HL-60 (cell line): ENCODE measurements at regions not wholly inside any gene's neighbourhood (a gene's known extent, or its start where the extent isn't known, plus 50 kb on each side); places are given as distances from the start of the nearest gene placed in this dataset.

ENCODE experiments used
- DNase-seq, 2 experiments: peaks; one replicate each; pipeline ENCODE4 v3.0.0-alpha.2; 2010 to 2020; ENCODE audit warnings: low read depth in 1 of 2, low spot score in 1 of 2
- H3K27ac ChIP-seq: fragments of 250-450 bp; sonication (Bioruptor Pico); replicated peaks from 2 replicates; pipeline ENCODE4 v1.5.1; 2020; ENCODE audit warnings: mild to moderate bottlenecking, moderate library complexity
- H3K27me3 ChIP-seq: fragments of 250-450 bp; sonication (Bioruptor Pico); 2 replicates; pipeline ENCODE4 v1.5.1; 2021; ENCODE audit warnings: mild to moderate bottlenecking, moderate library complexity; ENCODE audit not compliant: insufficient read depth, poor library complexity, severe bottlenecking
- H3K4me3 ChIP-seq: replicated peaks from 2 replicates; pipeline ENCODE4 v1.5.1; 2011; ENCODE audit warnings: mild to moderate bottlenecking, control low read depth, low read length; ENCODE audit not compliant: insufficient read depth
- CTCF ChIP-seq: IDR thresholded peaks from one replicate; pipeline ENCODE4 v1.5.1; 2011; ENCODE audit warnings: low read length, control low read depth, inconsistent platforms; ENCODE audit not compliant: insufficient read depth
- GABPA ChIP-seq: IDR thresholded peaks from 2 replicates; pipeline ENCODE4 v1.6.1; 2012; ENCODE audit warnings: low read depth
- POLR2AphosphoS5 ChIP-seq: IDR thresholded peaks from 2 replicates; pipeline ENCODE4 v1.6.1; 2012; ENCODE audit warnings: low read depth
- REST ChIP-seq: IDR thresholded peaks from 2 replicates; pipeline ENCODE4 v1.6.1; 2012; ENCODE audit warnings: low read depth; ENCODE audit not compliant: insufficient replicate concordance
- SPI1 ChIP-seq: IDR thresholded peaks from 2 replicates; pipeline ENCODE4 v1.6.1; 2012; ENCODE audit warnings: low read depth, mild to moderate bottlenecking, borderline replicate concordance

GRCh38 chr1:48120621-48121020, 101.9 kb upstream of the SLC5A9 start:
- TF ChIP-seq GABPA (no peak), SPI1 (no peak), CTCF (no peak), POLR2AphosphoS5 (no peak), REST (no peak)
- no peak for DNase-seq

DNA sequence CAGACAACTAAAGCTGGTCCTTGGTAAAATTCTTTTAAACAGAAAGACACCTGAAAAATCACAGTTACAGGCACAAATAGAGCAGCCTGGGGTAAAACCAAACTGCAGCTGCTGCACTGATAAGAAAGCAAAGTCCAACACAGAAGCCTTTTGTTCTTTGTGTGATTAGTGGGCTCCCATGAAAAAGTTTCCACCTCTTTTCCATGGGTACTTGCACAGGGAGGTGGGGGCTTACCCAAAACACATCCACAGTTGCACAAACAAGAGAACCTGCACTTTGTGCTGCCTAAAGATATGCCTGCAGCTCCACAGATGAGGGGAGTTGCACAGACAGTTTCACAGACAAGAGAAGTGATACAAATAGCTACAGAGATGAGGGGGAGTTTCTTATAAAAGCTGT, 106.7 kb upstream of the SLC5A9 start:
- no peak for DNase-seq
- Histone ChIP-seq H3K27me3 (no peaks in the 10 kb centered on the region), H3K27ac (no peak overlapping the region), H3K4me3 (no peak overlapping the region)
- TF ChIP-seq POLR2AphosphoS5 = no peak
- TF ChIP-seq REST = no peak
- TF ChIP-seq SPI1 = no peak
- TF ChIP-seq CTCF = no peak
- no peak for TF ChIP-seq GABPA

More at GRCh38 chr1:48120621-48121020, 101.9 kb upstream of the SLC5A9 start:
- no peaks in the 10 kb centered on the region for H3K27me3 ChIP-seq
- no peak overlapping the region for H3K4me3 ChIP-seq
- H3K27ac ChIP-seq = no peak overlapping the region

GRCh38 chr1:48114596-48115382, 107.7 kb upstream of the SLC5A9 start:
- DNase-seq = no peak
- Histone ChIP-seq H3K27ac (no peak overlapping the region), H3K27me3 (no peaks in the 10 kb centered on the region), H3K4me3 (no peak overlapping the region)
- no peak for TF ChIP-seq REST
- TF ChIP-seq SPI1 = no peak
- no peak for TF ChIP-seq CTCF
- no peak for TF ChIP-seq POLR2AphosphoS5
- no peak for TF ChIP-seq GABPA
